IMR-90 (cell line): ENCODE measurements at regions not wholly inside any gene's neighbourhood (a gene's known extent, or its start where the extent isn't known, plus 50 kb on each side); places are given as distances from the start of the nearest gene placed in this dataset.
"Not testable (repeated sequence)": the region's sequence is repeated elsewhere in the genome, so short reads cannot be mapped to it uniquely, and the experiment has no call there.

Experiments
- ATAC-seq: fragments of 200-7000 bp; cut with Tn5 transposase; 2 replicates; pipeline ENCODE4 v1.9.1; 2020; ENCODE audit warnings: low read depth, mild to moderate bottlenecking, moderate library complexity
- BruUV-seq: library from RNA; stranded (reverse); fragments of 400-500 nt; replicated peaks from 2 replicates; lab custom pipeline; 2021; lab: Mats Ljungman, UMichigan
- CTCF ChIA-PET: fragments of 300-600 bp; formaldehyde crosslinking; extraction: SDS; loops from one replicate; lab custom pipeline; 2021; ENCODE audit warnings: antibody characterized with exemption; lab: Yijun Ruan, JAX
- POLR2A ChIA-PET: fragments of 300-600 bp; sonication (Branson Sonifier 250); formaldehyde crosslinking; loops from one replicate; lab custom pipeline; 2022; ENCODE audit warnings: antibody characterized with exemption; ENCODE audit not compliant: unreplicated experiment; lab: Charles Lee
- DNase-seq: peaks from one replicate; pipeline ENCODE4 v3.0.0; 2013
- H2AFZ ChIP-seq: replicated peaks from 2 replicates; pipeline ENCODE3; 2013; ENCODE audit warnings: low read length, mild to moderate bottlenecking; ENCODE audit not compliant: poor library complexity
- H2AK5ac ChIP-seq: 2 replicates; pipeline ENCODE4 v1.6.1; 2013; ENCODE audit warnings: low read depth, low read length, inconsistent platforms
- H2AK9ac ChIP-seq: replicated peaks from 2 replicates; pipeline ENCODE3; 2013; ENCODE audit warnings: mild to moderate bottlenecking, low read depth, low read length, moderate library complexity; ENCODE audit not compliant: poor library complexity
- H2BK120ac ChIP-seq: 2 replicates; pipeline ENCODE4 v1.6.1; 2013; ENCODE audit warnings: low read depth, low read length, inconsistent platforms
- H2BK15ac ChIP-seq: 3 replicates; pipeline ENCODE4 v1.6.1; 2013; ENCODE audit warnings: low read depth, low read length, inconsistent platforms
- H2BK20ac ChIP-seq: 2 replicates; pipeline ENCODE4 v1.6.1; 2013; ENCODE audit warnings: low read depth, mild to moderate bottlenecking, inconsistent platforms, low read length, moderate library complexity
- H2BK5ac ChIP-seq: 2 replicates; pipeline ENCODE4 v1.6.1; 2013; ENCODE audit warnings: mild to moderate bottlenecking, low read depth, low read length, inconsistent platforms; ENCODE audit not compliant: poor library complexity, severe bottlenecking
- H3K14ac ChIP-seq: replicated peaks from 2 replicates; pipeline ENCODE4 v1.6.1; 2013; ENCODE audit warnings: low read depth, low read length, inconsistent platforms
- H3K18ac ChIP-seq: 2 replicates; pipeline ENCODE4 v1.6.1; 2013; ENCODE audit warnings: low read depth, low read length, control low read depth
- H3K23ac ChIP-seq: 2 replicates; pipeline ENCODE4 v1.6.1; 2013; ENCODE audit warnings: low read depth, low read length, inconsistent platforms
- H3K27ac ChIP-seq: 2 replicates; pipeline ENCODE4 v1.5.1; 2013; ENCODE audit warnings: mild to moderate bottlenecking, control low read depth, low read length; ENCODE audit not compliant: insufficient read depth
- H3K27me3 ChIP-seq: 2 replicates; pipeline ENCODE4 v1.6.1; 2013; ENCODE audit warnings: low read length; ENCODE audit not compliant: control insufficient read depth, insufficient read depth
- H3K36me3 ChIP-seq: 2 replicates; pipeline ENCODE4 v1.6.1; 2013; ENCODE audit warnings: low read length, mixed read lengths; ENCODE audit not compliant: control insufficient read depth, insufficient read depth
- H3K4ac ChIP-seq: 2 replicates; pipeline ENCODE4 v1.6.1; 2013; ENCODE audit warnings: low read depth, low read length, inconsistent platforms
- H3K4me1 ChIP-seq: 2 replicates; pipeline ENCODE4 v1.6.1; 2013; ENCODE audit warnings: low read length, mixed read lengths; ENCODE audit not compliant: control insufficient read depth, insufficient read depth
- H3K4me2 ChIP-seq: 2 replicates; pipeline ENCODE4 v1.6.1; 2013; ENCODE audit warnings: low read depth, mild to moderate bottlenecking, control low read depth, low read length, moderate library complexity
- H3K4me3 ChIP-seq: 2 replicates; pipeline ENCODE4 v1.5.1; 2013; ENCODE audit warnings: low read depth, mild to moderate bottlenecking, control low read depth, low read length, moderate library complexity; ENCODE audit not compliant: insufficient read depth
- H3K56ac ChIP-seq: 2 replicates; pipeline ENCODE4 v1.6.1; 2013; ENCODE audit warnings: low read length, inconsistent platforms; ENCODE audit not compliant: insufficient read depth; ENCODE audit errors: extremely low read depth
- H3K79me1 ChIP-seq, 2 experiments: 2 replicates each; pipeline ENCODE4 v1.6.1; 2013; ENCODE audit warnings: low read length in 2 of 2, inconsistent platforms in 1 of 2, low read depth in 1 of 2
- H3K9ac ChIP-seq: 2 replicates; pipeline ENCODE4 v1.6.1; 2013; ENCODE audit warnings: low read depth, low read length, control low read depth
- H3K9me1 ChIP-seq: 2 replicates; pipeline ENCODE4 v1.6.1; 2013; ENCODE audit warnings: low read length, inconsistent platforms; ENCODE audit not compliant: insufficient read depth
- H3K9me3 ChIP-seq: 2 replicates; pipeline ENCODE4 v1.6.1; 2013; ENCODE audit warnings: low read length; ENCODE audit not compliant: control insufficient read depth, insufficient read depth
- H4K20me1 ChIP-seq: 2 replicates; pipeline ENCODE4 v1.6.1; 2013; ENCODE audit warnings: low read length, inconsistent platforms; ENCODE audit not compliant: insufficient read depth
- H4K5ac ChIP-seq: 2 replicates; pipeline ENCODE4 v1.6.1; 2013; ENCODE audit warnings: mild to moderate bottlenecking, low read depth, low read length, control low read depth
- H4K8ac ChIP-seq, 2 experiments: 2 replicates each; pipeline ENCODE4 v1.6.1; 2013; ENCODE audit warnings: low read depth in 2 of 2, low read length in 2 of 2, control low read depth in 1 of 2, inconsistent platforms in 1 of 2
- H4K91ac ChIP-seq: 2 replicates; pipeline ENCODE4 v1.6.1; 2013; ENCODE audit warnings: low read depth, low read length, inconsistent platforms; ENCODE audit not compliant: insufficient read depth
- dilution Hi-C: fragments of 300-500 bp; cut with HindIII; formaldehyde crosslinking; loops from one replicate; pipeline ENCODE4 v1.14.3; 2018; ENCODE audit warnings: low sequenced_read_pairs; ENCODE audit not compliant: unreplicated experiment
- in situ Hi-C: fragments of 300-500 bp; cut with MboI; formaldehyde crosslinking; loops from 3 replicates; pipeline ENCODE4 v1.14.3; 2019; ENCODE audit warnings: low sequenced_read_pairs, inconsistent platforms, mixed read lengths
- intact Hi-C: fragments of 100-400 bp; cut with micrococcal nuclease; formaldehyde crosslinking; loops from 2 replicates; pipeline ENCODE4 v1.10.0; 2022

DNA sequence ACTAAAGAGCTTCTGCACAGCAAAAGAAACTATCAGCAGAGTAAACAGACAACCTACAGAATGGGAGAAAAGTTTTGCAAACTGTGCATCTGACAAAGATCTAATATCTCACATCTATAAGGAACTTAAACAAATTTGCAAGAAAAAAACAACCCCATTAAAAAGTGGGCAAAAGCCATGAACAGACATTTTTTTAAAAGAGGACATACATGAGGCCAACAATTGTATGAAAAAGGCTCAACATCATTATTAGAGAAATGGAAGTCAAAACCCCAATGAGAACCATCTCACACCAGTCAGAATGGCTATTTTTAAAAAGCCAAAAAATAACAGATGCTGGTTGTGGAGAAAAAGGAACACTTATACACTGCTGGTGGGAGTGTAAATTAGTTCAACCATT lies 483.8 kb downstream of the ADCYAP1 start:
- ATAC-seq, H3K9ac ChIP-seq, dilution Hi-C loops, intact Hi-C loops, H4K8ac ChIP-seq, CTCF ChIA-PET, H3K14ac ChIP-seq, BruUV-seq, H3K27me3 ChIP-seq, H4K91ac ChIP-seq, H3K9me1 ChIP-seq, H3K4me2 ChIP-seq, H2AK5ac ChIP-seq, H2BK120ac ChIP-seq, H2BK5ac ChIP-seq, POLR2A ChIA-PET, H3K18ac ChIP-seq, H3K36me3 ChIP-seq, H3K4me3 ChIP-seq, DNase-seq, H2BK20ac ChIP-seq, H3K27ac ChIP-seq, H3K4ac ChIP-seq, H3K9me3 ChIP-seq, H3K56ac ChIP-seq, H2AFZ ChIP-seq, H3K23ac ChIP-seq, H2BK15ac ChIP-seq, H3K4me1 ChIP-seq, H3K79me1 ChIP-seq, H4K5ac ChIP-seq, H2AK9ac ChIP-seq, H4K20me1 ChIP-seq: not testable (repeated sequence)
- in situ Hi-C loops = loop anchor here (10.0 kb wide), 1 partner anchor 64 kb away; no protein-coding TSS in a partner anchor
